SK-N-SH (cell line): ENCODE measurements at regions not wholly inside any gene's neighbourhood (a gene's known extent, or its start where the extent isn't known, plus 50 kb on each side); places are given as distances from the start of the nearest gene placed in this dataset.

Source experiments
- CTCF ChIP-seq: fragments of 200-600 bp; sonication (generic); IDR thresholded peaks from 2 replicates; pipeline ENCODE4 v1.6.1; 2017; ENCODE audit warnings: antibody characterized with exemption, mild to moderate bottlenecking, moderate library complexity
- EP300 ChIP-seq, 2 experiments: IDR thresholded peaks; 2 replicates each; pipeline versions ENCODE4 v1.4.0 to v1.6.1; 2012; ENCODE audit warnings: borderline replicate concordance in 1 of 2, low read depth in 1 of 2, low read length in 1 of 2
- EZH2phosphoT487 ChIP-seq: fragments of 200-600 bp; sonication (generic); IDR thresholded peaks from 2 replicates; pipeline ENCODE4 v1.6.1; 2017; ENCODE audit warnings: low read depth, mixed run types, mild to moderate bottlenecking, antibody characterized with exemption, moderate library complexity, borderline replicate concordance
- GATA2 ChIP-seq: sonication (generic); formaldehyde crosslinking; IDR thresholded peaks from 2 replicates; pipeline ENCODE4 v1.5.0; 2020; ENCODE audit warnings: mild to moderate bottlenecking, missing genetic modification reagents
- JUND ChIP-seq: IDR thresholded peaks from 2 replicates; pipeline ENCODE4 v1.4.0; 2012
- POLR2AphosphoS5 ChIP-seq: IDR thresholded peaks from 2 replicates; pipeline ENCODE4 v1.6.1; 2012; ENCODE audit warnings: low read depth, low read length
- RAD21 ChIP-seq: IDR thresholded peaks from 2 replicates; pipeline ENCODE4 v1.6.1; 2012; ENCODE audit warnings: mild to moderate bottlenecking, low read length
- REST ChIP-seq: IDR thresholded peaks from 2 replicates; pipeline ENCODE4 v1.6.1; 2012; ENCODE audit warnings: mild to moderate bottlenecking, low read depth, low read length, moderate library complexity
- SMC3 ChIP-seq: IDR thresholded peaks from 2 replicates; pipeline ENCODE4 v1.6.1; 2012; ENCODE audit warnings: low read depth, low read length, improper control_type of control experiment

DNA sequence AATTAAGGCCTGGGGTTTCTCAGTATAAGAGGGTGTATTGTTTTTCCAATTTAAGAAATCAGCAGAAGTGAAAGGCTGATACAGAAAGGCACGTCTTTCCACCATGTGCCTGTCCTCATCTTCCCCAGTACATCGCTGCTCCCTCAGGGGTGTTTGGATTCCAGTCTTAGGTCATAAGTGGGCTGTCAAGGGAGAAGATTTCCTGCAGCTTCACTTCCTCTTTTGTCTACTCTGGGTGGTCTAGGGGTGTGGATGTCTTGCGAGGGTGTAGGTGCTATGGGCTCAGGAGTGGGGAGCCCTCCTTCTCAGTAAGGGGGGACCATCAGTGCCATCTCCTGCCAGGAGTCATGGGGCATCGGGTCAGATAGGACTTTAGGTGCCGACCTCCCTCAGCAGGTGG, 999.8 kb upstream of the NCAM2 start:
- TF ChIP-seq SMC3 (no peak), CTCF (no peak), JUND (no peak), GATA2 (CRISPR knock-in tag) (no peak), EP300 (IDR thresholded peaks at IDR 0.05; ENCODE audit: borderline replicate concordance in 1 of 2, low read depth in 1 of 2, low read length in 1 of 2) (no peak), REST (no peak), EZH2phosphoT487 (no peak), RAD21 (no peak), POLR2AphosphoS5 (no peak)
